ENCODE measurements at regions not wholly inside any gene's neighbourhood (a gene's known extent, or its start where the extent isn't known, plus 50 kb on each side); places are given as distances from the start of the nearest gene placed in this dataset.

GRCh38 chr16:79523971-79524370 is 76.6 kb downstream of the MAF start:
- Histone ChIP-seq H3K4me2 (no peak overlapping the region), H3K9ac (no peak overlapping the region), H3K9me3 (no peaks in the 10 kb centered on the region), H3K4me1 (peaks cover 30% of the 10 kb centered on the region), H3K36me3 (no peaks in the 10 kb centered on the region), H3K4me3 (no peak overlapping the region), H3K27ac (no peak overlapping the region), H3K27me3 (no peaks in the 10 kb centered on the region), H4K20me1 (no peaks in the 10 kb centered on the region)
- no peak for TF ChIP-seq Cebpa-rat (IDR thresholded peaks at IDR 0.05)

- no peak for TF ChIP-seq Cebpa-rat (IDR thresholded peaks at IDR 0.05)
- Histone ChIP-seq H3K9ac (no peak overlapping the region), H3K27ac (no peak overlapping the region), H3K4me3 (no peak overlapping the region), H4K20me1 (no peaks in the 10 kb centered on the region), H3K4me2 (peak overlapping the region; percentile 63), H3K4me1 (peaks cover 27% of the 10 kb centered on the region), H3K36me3 (no peaks in the 10 kb centered on the region), H3K9me3 (no peaks in the 10 kb centered on the region), H3K27me3 (no peaks in the 10 kb centered on the region)
These were observed 81.1 kb downstream of the MAF start for GRCh38 chr16:79519448-79519847.

DNA sequence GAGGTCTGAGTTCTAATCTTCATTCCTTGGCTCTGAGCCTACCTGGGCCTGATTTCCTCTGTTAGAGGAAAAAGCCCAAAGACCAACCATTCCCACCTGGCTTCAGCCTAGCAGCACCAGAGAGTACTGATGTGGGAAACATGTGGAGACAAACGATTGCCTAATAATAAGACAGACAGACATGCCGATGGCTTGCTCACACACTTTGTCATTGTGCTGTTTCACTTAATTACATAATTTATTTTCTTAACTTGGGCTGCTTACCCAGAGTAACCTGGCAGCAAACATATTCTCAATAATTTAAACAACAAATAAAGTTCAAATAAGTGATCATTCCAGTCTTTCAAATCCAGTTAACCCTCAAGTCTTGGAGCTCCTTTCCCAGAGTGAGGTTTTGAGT is 83.4 kb downstream of the MAF start:
- H3K4me3 ChIP-seq = no peak overlapping the region
- H3K9ac ChIP-seq = no peak overlapping the region
- H3K27ac ChIP-seq = no peak overlapping the region
- no peaks in the 10 kb centered on the region for H3K27me3 ChIP-seq
- no peaks in the 10 kb centered on the region for H3K36me3 ChIP-seq
- TF ChIP-seq Cebpa-rat (IDR thresholded peaks at IDR 0.05) = no peak
- H3K4me2 ChIP-seq = no peak overlapping the region
- no peaks in the 10 kb centered on the region for H4K20me1 ChIP-seq
- no peaks in the 10 kb centered on the region for H3K9me3 ChIP-seq
- H3K4me1 ChIP-seq = peaks cover 20% of the 10 kb centered on the region

DNA sequence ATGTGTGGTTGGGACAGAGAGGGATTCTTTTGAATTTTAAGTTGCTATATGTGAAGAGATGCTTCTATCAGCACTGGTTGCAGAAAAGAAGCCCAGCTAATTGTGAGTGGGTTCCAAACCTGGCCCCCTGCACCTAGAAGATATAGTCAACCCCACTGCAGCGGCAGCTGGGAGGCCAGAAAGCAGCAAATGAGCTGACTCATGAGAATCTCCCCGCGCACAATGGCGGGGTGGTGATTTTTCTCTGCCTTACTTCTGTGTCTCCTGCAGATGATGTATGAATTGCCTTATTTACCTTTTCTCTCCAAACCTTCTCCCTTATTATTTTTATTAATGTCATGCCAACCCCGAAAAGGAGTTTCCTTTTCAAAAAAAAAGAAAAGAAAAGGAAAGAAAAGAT is 89.7 kb downstream of the MAF start:
- H3K4me2 ChIP-seq = no peak overlapping the region

GRCh38 chr16:79509906-79510305 is 90.6 kb downstream of the MAF start:
- H3K27me3 ChIP-seq = no peaks in the 10 kb centered on the region
- H3K27ac ChIP-seq = no peak overlapping the region
- no peaks in the 10 kb centered on the region for H3K9me3 ChIP-seq
- H3K4me2 ChIP-seq = no peak overlapping the region
- no peak for TF ChIP-seq Cebpa-rat (IDR thresholded peaks at IDR 0.05)
- peaks cover 5% of the 10 kb centered on the region; the same call in 1 of the 2 replicates for H3K4me1 ChIP-seq
- H3K9ac ChIP-seq = no peak overlapping the region
- H3K4me3 ChIP-seq = no peak overlapping the region
- no peaks in the 10 kb centered on the region for H4K20me1 ChIP-seq
- H3K36me3 ChIP-seq = no peaks in the 10 kb centered on the region

More for the DNA sequence above, 89.7 kb downstream of the MAF start:
- Histone ChIP-seq H3K9ac (no peak overlapping the region), H3K4me3 (no peak overlapping the region), H3K27ac (no peak overlapping the region), H3K36me3 (no peaks in the 10 kb centered on the region), H3K4me1 (peaks cover 5% of the 10 kb centered on the region; the same call in 1 of the 2 replicates), H3K27me3 (no peaks in the 10 kb centered on the region), H4K20me1 (no peaks in the 10 kb centered on the region), H3K9me3 (no peaks in the 10 kb centered on the region)
- no peak for TF ChIP-seq Cebpa-rat (IDR thresholded peaks at IDR 0.05)

DNA sequence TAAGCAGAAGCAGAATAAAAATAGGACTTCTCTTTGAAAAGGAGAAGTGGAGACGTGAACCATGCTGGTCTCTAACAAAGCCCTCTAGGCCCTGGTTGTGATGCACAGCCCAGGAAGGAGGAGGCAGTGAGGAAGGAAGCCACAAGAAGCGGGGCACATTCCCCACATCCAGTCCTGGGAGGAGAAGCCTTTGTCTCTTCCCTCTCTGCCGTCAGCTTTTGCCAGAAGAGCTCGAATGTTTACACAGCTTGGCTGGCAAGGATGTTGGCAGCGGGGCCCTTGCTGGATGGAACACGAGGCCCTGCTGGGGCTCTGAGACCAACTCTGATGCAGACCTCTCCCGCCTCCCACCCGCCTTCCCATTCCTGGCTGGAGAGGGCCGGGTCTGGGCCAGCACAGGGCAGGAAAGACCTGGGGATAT is 91.3 kb downstream of the MAF start:
- Histone ChIP-seq H3K4me1 (peaks cover 5% of the 10 kb centered on the region; the same call in 1 of the 2 replicates), H3K36me3 (no peaks in the 10 kb centered on the region), H3K4me3 (no peak overlapping the region), H4K20me1 (no peaks in the 10 kb centered on the region), H3K9me3 (no peaks in the 10 kb centered on the region), H3K9ac (no peak overlapping the region), H3K27me3 (no peaks in the 10 kb centered on the region), H3K27ac (no peak overlapping the region), H3K4me2 (0 out of 2 replicates have a peak overlapping the region, but pooled peaks have one; percentile 16)
- no peak for TF ChIP-seq Cebpa-rat (IDR thresholded peaks at IDR 0.05)

DNA sequence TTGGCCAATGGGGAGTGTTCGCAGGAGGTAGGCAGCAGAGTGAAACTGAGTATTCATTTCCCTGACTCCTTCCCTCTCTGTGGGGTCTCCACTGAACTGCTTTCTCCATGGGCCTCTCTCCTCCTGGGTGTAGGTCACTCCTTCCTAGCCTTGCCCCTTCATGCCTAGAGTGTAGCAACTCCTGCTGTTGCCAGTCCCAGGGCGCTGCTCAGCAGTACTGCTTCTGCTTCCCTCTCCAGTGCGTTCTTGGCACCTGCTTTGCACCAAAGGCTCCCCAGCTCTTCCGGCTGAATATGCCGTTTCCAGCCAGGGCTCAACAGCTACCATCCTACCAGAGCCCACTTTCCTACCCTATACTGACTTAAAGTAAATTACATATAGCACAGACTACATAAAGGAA is 92.2 kb downstream of the MAF start:
- no peak overlapping the region for H3K4me3 ChIP-seq
- no peaks in the 10 kb centered on the region for H4K20me1 ChIP-seq
- no peak overlapping the region for H3K27ac ChIP-seq
- no peaks in the 10 kb centered on the region for H3K27me3 ChIP-seq
- TF ChIP-seq Cebpa-rat (IDR thresholded peaks at IDR 0.05) = no peak
- H3K4me1 ChIP-seq = peaks cover 5% of the 10 kb centered on the region; the same call in 1 of the 2 replicates
- no peak overlapping the region for H3K4me2 ChIP-seq
- H3K9ac ChIP-seq = no peak overlapping the region
- H3K36me3 ChIP-seq = no peaks in the 10 kb centered on the region
- H3K9me3 ChIP-seq = no peaks in the 10 kb centered on the region

- H3K27ac ChIP-seq = no peak overlapping the region
- no peaks in the 10 kb centered on the region for H3K27me3 ChIP-seq
- H3K4me2 ChIP-seq = no peak overlapping the region
- no peaks in the 10 kb centered on the region for H3K9me3 ChIP-seq
- no peak overlapping the region for H3K9ac ChIP-seq
- no peaks in the 10 kb centered on the region for H3K36me3 ChIP-seq
- H3K4me1 ChIP-seq = peaks cover 5% of the 10 kb centered on the region; the same call in 1 of the 2 replicates
- H3K4me3 ChIP-seq = no peak overlapping the region
- TF ChIP-seq Cebpa-rat (IDR thresholded peaks at IDR 0.05) = no peak
- no peaks in the 10 kb centered on the region for H4K20me1 ChIP-seq
These were observed 95.2 kb downstream of the MAF start for GRCh38 chr16:79505344-79505743.

DNA sequence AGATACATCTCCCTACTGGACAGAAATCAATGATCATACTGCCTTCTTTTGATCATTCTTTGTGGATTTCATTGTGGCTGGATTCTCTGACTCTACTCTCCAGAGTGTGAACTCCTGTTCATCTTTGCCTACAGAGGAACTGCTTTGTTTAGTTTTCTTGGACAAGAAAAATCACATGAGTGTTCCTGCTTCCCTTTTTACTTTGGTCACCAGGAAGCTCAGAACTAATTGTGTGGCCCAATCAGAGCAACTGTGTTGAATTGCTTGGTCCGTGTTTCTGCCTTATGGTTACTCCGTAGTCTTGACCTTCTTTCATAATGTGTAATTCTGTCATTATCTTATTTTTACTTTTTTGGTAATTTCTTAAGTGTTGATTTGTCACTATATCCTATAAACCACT is 97.0 kb downstream of the MAF start:
- Histone ChIP-seq H4K20me1 (no peaks in the 10 kb centered on the region), H3K9me3 (no peaks in the 10 kb centered on the region), H3K9ac (no peak overlapping the region), H3K4me3 (no peak overlapping the region), H3K36me3 (no peaks in the 10 kb centered on the region), H3K4me1 (no peaks in the 10 kb centered on the region), H3K4me2 (no peak overlapping the region), H3K27ac (no peak overlapping the region), H3K27me3 (no peaks in the 10 kb centered on the region)
- TF ChIP-seq Cebpa-rat (IDR thresholded peaks at IDR 0.05) = no peak

DNA sequence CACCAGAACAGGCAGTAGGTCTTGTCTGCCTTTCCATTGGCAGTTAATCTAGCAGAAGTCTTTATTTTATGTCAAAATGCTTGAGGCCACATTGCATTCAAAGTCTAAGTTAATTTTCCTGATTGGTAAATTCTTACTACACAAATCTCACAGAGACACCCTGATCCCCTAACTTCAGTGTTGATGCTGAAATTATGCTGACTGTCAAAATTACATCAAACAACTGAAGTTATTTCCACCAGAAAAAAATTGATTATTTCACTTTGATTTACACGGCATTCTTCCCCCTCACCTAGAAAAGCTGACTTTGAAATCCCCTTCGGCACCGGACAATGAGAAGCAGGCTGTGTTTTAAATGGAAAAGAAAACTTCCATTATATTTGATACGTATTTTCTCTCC is 99.1 kb downstream of the MAF start:
- Histone ChIP-seq H3K27ac (no peak overlapping the region), H3K9ac (no peak overlapping the region), H3K9me3 (no peaks in the 10 kb centered on the region), H3K4me2 (no peak overlapping the region), H3K4me1 (no peaks in the 10 kb centered on the region), H4K20me1 (no peaks in the 10 kb centered on the region), H3K4me3 (no peak overlapping the region), H3K36me3 (no peaks in the 10 kb centered on the region), H3K27me3 (no peaks in the 10 kb centered on the region)
- no peak for TF ChIP-seq Cebpa-rat (IDR thresholded peaks at IDR 0.05)

DNA sequence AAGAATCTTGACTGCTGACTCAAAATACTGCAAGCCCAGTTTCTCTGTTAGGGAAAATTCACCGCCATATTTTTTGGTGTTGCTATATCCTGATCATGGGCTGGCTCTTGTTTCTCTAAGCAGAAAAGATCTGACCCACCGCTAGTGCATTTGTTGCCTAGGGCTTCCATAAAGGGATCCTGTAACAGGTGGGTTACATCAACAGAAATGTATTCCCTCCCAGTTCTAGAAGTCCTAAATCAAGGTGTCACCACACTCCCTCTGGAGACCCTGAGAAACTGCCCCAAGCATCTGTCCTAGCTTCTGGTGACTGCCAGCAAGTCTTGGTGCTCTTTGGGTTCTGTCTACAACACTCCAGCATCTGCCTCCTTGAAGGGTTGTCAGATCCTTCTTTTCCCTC is 99.7 kb downstream of the MAF start:
- Histone ChIP-seq H4K20me1 (no peaks in the 10 kb centered on the region), H3K9ac (no peak overlapping the region), H3K4me1 (no peaks in the 10 kb centered on the region), H3K27ac (no peak overlapping the region), H3K36me3 (no peaks in the 10 kb centered on the region), H3K27me3 (no peaks in the 10 kb centered on the region), H3K4me3 (no peak overlapping the region), H3K4me2 (no peak overlapping the region), H3K9me3 (no peaks in the 10 kb centered on the region)
- no peak for TF ChIP-seq Cebpa-rat (IDR thresholded peaks at IDR 0.05)

Measured in BLaER1 (cell line).